ENCODE measurements at regions not wholly inside any gene's neighbourhood (a gene's known extent, or its start where the extent isn't known, plus 50 kb on each side); places are given as distances from the start of the nearest gene placed in this dataset.

DNA sequence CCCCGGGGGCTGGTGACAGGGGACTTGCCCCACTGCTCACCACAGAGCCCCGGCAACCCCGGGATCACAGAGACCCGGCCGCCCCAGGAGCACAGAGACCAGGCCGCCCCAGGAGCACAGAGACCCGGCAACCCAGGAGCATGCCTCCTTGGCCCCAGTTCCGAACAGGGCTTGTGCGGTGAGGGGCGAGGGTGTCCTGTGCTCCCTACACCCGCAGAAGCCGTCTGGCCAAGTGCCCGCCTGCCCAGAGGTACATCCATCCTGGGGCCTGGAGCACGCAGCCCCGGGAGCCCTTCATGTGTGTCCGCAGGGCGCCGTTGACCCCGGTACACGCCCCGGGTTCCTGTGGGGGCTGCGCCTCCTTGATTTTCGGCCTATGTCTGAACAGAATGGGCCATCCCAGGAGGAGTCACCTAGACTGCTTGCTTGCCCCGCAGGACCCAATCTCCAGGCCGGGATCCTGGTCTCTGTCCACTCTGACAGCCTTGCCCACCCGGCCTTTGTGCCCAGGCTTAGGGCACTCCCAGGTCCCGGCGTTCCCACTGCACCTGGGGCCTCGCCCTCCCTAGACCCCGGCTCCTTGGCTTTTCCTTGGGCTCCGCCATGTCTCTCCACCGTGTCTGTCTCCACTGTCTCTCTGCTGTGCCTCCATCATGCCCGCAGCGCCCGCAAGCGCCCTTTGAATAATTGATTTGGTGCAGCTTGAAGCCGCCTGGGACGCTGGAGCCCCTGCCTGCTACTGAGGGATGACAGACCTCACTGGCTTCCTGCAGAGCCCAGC, 219.8 kb downstream of the ERMARD start:
- in situ Hi-C loops (cut with MboI; ENCODE audit: low sequenced_read_pairs) = no loop called here

DNA sequence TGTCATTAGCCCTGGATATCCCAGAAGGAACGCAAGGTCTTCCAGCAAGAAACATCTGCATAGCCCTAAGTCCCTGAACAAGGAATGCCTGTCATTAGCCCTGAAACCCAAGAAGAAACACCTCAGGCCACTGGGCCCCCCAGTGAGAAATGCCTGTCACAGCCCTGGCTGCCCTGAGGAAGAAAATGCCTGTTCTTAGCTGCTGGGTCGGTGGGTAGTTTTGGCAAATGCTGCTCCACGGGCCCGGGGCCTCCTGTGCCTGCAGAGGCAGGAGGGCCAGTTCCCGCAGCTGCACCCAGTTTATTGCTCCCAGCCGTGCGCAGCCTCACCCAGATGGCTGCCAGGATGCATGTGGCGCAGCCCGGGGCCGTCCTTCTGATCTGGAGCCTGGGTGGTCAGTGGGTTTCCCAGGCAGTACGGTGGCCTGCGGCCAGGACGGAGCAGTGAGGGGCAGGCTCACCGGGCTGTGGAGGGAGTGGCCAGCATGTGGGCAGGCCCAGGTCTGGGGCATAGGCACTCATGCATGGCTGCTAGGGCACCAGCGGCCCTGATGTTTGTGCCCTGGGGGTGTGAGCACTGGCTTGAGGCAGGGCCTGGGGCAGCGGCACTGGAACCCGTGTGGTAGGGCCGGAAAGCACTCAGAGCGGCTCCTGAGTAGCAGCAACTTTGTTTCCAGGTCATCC, 219.0 kb downstream of the ERMARD start:
- in situ Hi-C loops (cut with MboI; ENCODE audit: low sequenced_read_pairs) = no loop called here

- in situ Hi-C loops (cut with MboI; ENCODE audit: low sequenced_read_pairs) = no loop called here
Observed at GRCh38 chr6:169969372-169970099, 218.1 kb downstream of the ERMARD start.

DNA sequence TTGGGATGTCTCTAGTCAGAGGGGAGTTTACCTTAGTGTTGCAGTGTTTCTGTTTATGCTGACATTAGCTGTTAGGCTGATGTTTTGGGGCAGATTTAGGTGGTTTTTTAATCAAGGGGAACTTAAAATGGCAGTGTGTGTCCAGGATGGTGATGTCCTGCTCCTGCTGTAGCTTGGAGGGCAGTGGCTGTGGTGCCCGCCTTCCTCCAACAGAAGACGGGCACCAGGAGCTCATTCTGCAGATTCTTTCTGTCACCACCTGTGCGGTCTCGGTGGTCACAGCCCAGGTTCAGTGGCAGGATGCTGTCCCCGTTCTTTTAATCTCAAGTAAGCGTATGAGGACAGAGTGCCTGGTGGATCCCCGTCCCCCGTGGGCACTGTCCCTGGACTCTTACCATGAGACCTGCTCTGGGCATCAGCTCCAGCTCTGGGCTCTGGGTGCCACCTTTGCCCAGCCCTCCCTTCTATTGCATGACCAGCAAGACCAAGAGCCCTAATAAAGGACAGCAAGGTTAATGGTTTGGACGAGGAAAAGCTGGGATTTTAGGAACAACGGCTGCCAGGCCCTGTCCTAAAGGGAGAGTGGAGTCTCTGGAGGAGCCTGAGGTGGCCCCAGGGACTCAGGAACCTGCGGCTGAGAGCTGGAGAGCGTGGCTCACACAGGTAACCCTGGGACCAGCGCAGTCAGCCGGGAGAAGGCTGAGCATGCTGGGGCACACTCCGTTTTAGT, 217.3 kb downstream of the ERMARD start:
- in situ Hi-C loops (cut with MboI; ENCODE audit: low sequenced_read_pairs) = no loop called here

DNA sequence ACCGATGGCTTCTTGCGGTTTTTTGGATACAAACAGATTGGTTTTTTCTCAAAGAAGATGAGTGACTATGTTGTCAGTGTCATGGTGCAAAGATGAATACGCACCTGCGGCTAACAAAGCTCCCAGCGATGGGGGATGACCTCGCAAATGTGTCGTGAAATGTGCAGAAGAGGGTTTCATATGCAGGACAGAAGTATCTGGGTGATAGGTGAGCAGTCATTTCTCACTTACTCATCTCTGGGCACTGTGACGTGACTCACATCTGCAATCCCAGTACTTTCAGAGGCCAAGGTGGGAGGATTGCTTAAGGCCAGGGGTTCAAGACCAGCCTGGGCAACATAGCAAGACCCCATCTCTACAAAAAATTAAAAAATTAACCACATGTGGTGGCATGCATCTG, 216.3 kb downstream of the ERMARD start:
- in situ Hi-C loops (cut with MboI; ENCODE audit: low sequenced_read_pairs) = no loop called here

DNA sequence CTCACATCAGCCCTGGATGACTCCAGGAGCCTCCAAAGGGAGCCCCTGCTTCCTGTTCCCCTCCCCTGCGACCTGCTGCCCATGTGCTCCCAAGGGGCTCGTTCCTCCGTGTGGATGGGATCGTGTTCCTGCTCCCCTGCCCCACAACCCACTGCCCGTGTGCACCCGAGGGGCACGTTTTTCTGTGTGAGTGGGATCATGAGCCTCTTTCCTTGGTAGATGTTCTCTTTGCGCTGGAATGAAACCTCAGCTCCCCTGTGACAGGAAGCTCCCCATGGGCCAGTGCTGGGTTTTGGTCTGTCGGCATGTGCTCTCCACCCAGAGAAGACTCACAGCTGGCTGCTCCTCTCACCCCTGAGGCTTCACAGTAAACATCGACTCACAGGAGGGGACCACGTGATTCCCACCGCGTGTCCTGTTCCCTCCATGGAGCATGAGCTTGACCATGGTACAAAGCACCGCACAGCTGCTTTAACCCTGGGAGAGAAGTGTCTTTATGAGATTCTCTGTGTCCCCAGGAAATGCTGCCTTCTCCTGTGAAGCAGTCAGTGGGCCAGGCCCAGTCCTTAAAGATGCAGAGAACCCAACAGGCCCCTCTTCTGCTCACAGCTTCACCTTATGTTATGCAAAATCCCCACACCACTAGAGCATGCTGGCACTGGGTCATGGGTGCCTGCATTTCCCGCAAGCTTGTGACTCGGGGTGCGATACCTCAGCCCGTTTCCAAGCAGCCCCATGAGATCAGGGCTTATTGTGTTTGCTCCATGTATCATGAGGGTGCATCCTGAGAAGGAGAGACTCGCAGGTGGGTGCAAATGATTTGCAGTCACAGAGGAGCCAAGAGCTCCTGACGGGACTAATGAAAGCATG, 215.1 kb downstream of the ERMARD start:
- in situ Hi-C loops (cut with MboI; ENCODE audit: low sequenced_read_pairs) = no loop called here

- in situ Hi-C loops (cut with MboI; ENCODE audit: low sequenced_read_pairs) = no loop called here
Observed at GRCh38 chr6:169965657-169966311, 214.4 kb downstream of the ERMARD start.

GRCh38 chr6:169965239-169965638, 213.8 kb downstream of the ERMARD start:
- in situ Hi-C loops (cut with MboI; ENCODE audit: low sequenced_read_pairs) = no loop called here

DNA sequence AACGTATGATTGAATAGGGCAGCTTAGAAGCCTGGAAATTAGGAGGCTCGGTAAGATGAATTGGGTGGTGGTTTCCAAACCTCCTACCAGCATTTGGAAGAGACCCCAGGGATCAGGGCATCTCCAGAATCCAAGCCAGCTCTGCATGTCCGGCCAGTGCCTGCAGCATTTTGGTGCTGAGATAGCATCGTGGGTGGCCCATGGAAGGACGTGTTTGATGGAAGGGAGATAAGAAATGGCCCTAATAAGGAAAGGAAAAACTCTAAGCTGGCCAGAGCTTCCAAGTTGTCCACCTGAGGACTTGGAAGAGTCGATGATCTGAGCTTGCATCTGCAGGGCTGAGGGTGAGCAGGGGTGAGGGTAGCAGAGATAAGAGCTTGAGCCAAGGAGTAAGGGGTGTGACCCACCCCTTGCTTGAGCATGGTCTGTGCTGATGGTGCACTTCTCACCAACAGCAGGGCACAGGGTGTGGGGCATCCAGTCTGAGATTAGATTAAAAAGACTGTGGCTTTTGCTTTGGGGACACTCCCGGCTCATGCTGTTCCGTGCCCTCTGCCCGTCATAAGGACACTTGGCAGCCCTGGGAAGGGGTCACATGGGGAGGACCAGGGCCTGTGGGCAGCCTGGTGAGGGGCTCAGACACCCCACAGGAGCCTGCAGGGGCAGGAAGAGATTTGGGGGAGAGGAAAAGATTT, 213.2 kb downstream of the ERMARD start:
- in situ Hi-C loops (cut with MboI; ENCODE audit: low sequenced_read_pairs) = no loop called here

DNA sequence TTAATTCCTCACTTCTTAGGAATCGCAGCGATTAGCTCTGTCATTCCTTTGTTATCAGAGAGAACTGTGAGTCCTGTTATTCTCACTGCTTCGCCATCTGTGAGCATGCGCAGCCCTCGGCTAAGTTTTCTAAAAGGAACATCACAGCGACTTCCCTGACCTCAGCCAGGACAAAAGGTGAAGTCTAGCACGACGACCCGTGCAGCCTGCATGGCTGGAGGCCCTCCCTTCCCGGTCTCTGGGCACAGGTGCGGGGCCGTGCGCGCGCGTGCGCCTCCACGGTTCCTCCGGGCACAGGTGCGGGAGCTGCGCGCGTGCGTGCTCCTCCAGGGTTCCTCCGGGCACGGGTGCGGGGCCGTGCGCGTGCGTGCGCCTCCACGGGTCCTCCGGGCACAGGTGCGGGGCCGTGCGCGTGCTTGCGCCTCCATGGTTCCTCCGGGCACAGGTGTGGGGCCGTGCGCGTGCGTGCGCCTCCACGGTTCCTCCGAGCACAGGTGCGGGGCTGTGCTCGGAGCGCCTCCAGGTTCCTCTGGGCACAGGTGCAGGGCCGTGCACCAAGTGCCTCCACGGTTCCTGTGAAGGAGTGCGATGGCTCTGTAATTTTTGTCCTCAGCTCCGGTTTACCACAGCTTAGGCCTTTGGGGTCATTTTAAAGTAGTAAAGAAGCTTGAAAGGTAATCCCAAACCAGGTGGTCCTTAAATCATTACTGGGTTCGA, 212.3 kb downstream of the ERMARD start:
- in situ Hi-C loops (cut with MboI; ENCODE audit: low sequenced_read_pairs) = no loop called here

- in situ Hi-C loops (cut with MboI; ENCODE audit: low sequenced_read_pairs) = no loop called here
Observed at GRCh38 chr6:169962604-169963469, 211.4 kb downstream of the ERMARD start.

GRCh38 chr6:169961772-169962561, 210.5 kb downstream of the ERMARD start:
- in situ Hi-C loops (cut with MboI; ENCODE audit: low sequenced_read_pairs) = no loop called here

DNA sequence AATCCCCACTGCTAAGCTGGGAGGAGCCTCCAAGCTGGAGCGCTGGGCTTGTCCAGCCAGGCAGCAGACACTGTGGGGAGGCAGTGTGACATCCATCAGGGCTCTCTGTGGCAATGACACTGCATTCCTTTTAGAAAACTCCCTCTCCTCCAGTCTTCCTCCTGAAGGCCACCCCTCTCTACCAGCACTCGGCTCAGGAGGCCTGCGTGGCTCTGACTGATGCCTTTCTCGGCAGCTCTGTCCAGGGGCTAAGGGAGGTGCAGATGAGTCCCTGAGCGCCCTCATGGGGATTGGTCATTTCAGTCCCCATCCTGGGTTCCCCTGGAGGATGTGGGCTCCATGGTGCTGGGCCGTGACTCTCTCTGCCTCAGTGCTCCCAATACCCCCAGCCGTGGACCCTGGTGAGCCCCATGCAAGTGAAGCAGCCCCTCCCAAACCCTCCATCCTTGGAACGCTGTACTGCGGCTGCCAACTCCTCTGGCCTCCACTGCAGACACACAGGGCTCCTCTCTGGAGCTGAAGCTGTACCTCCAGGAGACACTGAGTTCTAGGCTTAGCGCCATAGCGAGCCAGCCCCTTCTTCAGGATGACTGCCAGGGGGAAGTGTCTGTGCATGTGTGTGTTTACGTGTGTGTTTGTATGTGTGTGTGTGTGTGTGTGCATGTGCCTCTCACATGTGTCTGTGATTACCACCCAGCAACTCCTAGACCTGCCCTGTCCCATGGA, 209.6 kb downstream of the ERMARD start:
- in situ Hi-C loops (cut with MboI; ENCODE audit: low sequenced_read_pairs) = no loop called here

- in situ Hi-C loops (cut with MboI; ENCODE audit: low sequenced_read_pairs) = no loop called here
Observed at GRCh38 chr6:169960521-169960885, 209.1 kb downstream of the ERMARD start.

DNA sequence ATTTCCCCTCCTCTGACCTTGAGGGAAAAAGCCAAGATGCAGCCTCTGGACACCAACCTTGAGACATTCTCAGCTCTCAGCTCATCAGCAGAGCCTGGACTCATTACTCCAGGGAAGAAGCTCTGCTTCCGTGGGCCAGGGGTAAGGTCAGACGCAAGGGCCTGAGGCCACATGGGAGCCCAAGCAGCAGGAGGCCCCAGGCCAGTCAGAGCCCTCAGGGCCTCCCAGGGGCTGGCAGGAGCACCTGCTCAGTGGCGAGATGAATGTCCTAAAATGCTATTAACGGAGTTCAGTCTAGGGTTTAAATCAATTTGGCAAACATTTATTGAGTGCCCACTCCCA, 208.6 kb downstream of the ERMARD start:
- in situ Hi-C loops (cut with MboI; ENCODE audit: low sequenced_read_pairs) = no loop called here

Measured in HL-60/S4 (cell line).